Endothelial cell (in vitro differentiated cells): ENCODE measurements at regions not wholly inside any gene's neighbourhood (a gene's known extent, or its start where the extent isn't known, plus 50 kb on each side); places are given as distances from the start of the nearest gene placed in this dataset.

Source experiments
- DNase-seq: peaks from one replicate; pipeline ENCODE4 v3.0.0; 2021; ENCODE audit warnings: low spot score
- H3K27ac Mint-ChIP-seq: one replicate; pipeline ENCODE4 v1.8.0; 2021; ENCODE audit warnings: mixed read lengths, inconsistent platforms; ENCODE audit not compliant: unreplicated experiment
- H3K27me3 Mint-ChIP-seq: one replicate; pipeline ENCODE4 v1.8.0; 2021; ENCODE audit warnings: mild to moderate bottlenecking, moderate library complexity, mixed read lengths, inconsistent platforms; ENCODE audit not compliant: unreplicated experiment
- H3K36me3 Mint-ChIP-seq: one replicate; pipeline ENCODE4 v1.8.0; 2021; ENCODE audit warnings: mild to moderate bottlenecking, low read depth, mixed read lengths, inconsistent platforms; ENCODE audit not compliant: unreplicated experiment
- H3K4me1 Mint-ChIP-seq: one replicate; pipeline ENCODE4 v1.8.0; 2021; ENCODE audit warnings: mild to moderate bottlenecking, mixed read lengths, inconsistent platforms; ENCODE audit not compliant: unreplicated experiment
- H3K4me3 Mint-ChIP-seq: one replicate; pipeline ENCODE4 v1.8.0; 2021; ENCODE audit warnings: mild to moderate bottlenecking, mixed read lengths, inconsistent platforms; ENCODE audit not compliant: unreplicated experiment
- H3K9me3 Mint-ChIP-seq: one replicate; pipeline ENCODE4 v1.8.0; 2021; ENCODE audit warnings: mixed read lengths, inconsistent platforms; ENCODE audit not compliant: unreplicated experiment
- TF ChIP-seq, protein P1 (sequence below): fragments of 200-600 bp; sonication (generic); IDR thresholded peaks from one replicate; pipeline ENCODE4 v1.5.0; 2021; ENCODE audit warnings: antibody characterized with exemption; ENCODE audit not compliant: unreplicated experiment

DNA sequence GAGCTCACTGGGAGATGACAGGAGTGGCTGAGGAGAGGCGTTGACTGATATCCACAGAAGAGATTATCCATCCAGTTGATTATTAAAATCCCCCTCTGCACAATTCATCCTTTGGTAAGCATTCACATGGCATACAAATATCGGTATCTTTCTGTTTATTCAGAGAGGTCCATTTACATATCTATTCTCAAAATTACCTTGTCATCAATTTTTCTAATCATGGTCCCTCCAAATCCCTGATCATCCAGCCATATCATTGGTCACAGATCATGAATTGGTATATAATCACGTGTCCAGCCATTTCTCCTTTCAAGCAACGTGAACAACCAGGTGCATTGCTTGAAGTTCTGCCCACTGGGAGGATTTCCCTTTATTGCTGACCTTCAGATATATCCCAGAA lies 1321.0 kb downstream of the ROBO2 start:
- no peak overlapping the region for H3K27ac Mint-ChIP-seq
- H3K4me3 Mint-ChIP-seq = no peak overlapping the region
- H3K27me3 Mint-ChIP-seq = no peaks in the 10 kb centered on the region
- no peak for DNase-seq
- TF ChIP-seq, protein P1, sequence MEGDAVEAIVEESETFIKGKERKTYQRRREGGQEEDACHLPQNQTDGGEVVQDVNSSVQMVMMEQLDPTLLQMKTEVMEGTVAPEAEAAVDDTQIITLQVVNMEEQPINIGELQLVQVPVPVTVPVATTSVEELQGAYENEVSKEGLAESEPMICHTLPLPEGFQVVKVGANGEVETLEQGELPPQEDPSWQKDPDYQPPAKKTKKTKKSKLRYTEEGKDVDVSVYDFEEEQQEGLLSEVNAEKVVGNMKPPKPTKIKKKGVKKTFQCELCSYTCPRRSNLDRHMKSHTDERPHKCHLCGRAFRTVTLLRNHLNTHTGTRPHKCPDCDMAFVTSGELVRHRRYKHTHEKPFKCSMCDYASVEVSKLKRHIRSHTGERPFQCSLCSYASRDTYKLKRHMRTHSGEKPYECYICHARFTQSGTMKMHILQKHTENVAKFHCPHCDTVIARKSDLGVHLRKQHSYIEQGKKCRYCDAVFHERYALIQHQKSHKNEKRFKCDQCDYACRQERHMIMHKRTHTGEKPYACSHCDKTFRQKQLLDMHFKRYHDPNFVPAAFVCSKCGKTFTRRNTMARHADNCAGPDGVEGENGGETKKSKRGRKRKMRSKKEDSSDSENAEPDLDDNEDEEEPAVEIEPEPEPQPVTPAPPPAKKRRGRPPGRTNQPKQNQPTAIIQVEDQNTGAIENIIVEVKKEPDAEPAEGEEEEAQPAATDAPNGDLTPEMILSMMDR = no peak
- no peaks in the 10 kb centered on the region for H3K36me3 Mint-ChIP-seq
- H3K4me1 Mint-ChIP-seq = no peaks in the 10 kb centered on the region
- H3K9me3 Mint-ChIP-seq = no peaks in the 10 kb centered on the region

DNA sequence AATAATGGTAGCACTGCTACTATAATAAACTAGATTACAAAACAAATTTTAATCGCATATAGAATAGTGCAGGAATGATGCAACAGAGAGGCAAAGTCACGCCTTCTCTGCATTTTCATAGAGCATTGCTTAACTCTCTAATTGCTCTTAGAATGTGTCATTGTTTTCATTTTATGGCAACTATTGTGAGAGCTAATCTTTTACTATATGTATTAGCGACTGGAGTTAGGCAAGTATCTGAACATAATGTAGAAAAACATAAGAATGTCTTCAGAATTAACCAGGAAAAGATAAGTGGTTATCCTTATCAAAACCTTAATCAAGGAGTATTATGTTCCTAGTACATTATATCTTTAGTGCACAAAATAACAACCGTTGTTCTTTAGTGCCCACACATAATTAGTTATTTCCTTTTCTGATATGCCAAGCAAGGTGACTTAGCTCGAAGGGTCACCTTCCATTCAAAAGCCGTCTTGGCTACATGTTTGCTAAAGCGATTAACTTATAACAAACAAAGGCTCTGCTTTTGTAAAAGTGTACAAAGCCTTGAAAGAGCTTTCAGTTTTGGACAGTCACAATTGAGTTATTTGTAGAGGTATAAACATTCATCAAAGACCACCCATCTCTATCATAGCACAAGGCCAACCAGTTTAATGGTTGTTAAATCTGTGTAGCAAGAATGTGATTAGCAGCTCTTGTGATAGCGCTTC lies 1328.9 kb downstream of the ROBO2 start:
- Mint-ChIP-seq H3K27me3 (no peaks in the 10 kb centered on the region), H3K9me3 (no peaks in the 10 kb centered on the region), H3K4me3 (no peak overlapping the region), H3K27ac (no peak overlapping the region), H3K4me1 (no peaks in the 10 kb centered on the region), H3K36me3 (no peaks in the 10 kb centered on the region)
- TF ChIP-seq, protein P1 = no peak
- no peak for DNase-seq

DNA sequence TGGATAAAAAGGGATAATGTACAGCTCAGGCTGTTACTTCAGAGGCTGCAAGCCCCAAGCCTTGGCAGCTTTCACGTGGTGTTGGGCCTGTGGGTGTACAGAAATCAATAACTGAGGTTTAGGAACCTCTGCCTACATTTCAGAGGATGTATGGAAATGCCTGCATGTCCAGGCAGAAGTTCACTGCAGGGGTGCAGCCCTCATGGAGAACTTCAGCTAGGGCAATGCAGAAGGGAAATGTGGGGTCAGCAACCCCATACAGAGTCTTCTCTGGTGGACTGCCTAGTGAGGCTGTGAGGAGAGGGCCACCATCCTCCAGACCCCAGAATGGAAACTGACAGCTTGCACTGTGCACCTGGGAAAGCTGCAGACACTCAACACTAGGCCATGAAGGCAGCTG lies 1350.3 kb downstream of the ROBO2 start:
- H3K27ac Mint-ChIP-seq = no peak overlapping the region
- H3K9me3 Mint-ChIP-seq = peaks cover 15% of the 10 kb centered on the region
- peaks cover 5% of the 10 kb centered on the region for H3K36me3 Mint-ChIP-seq
- H3K4me1 Mint-ChIP-seq = no peaks in the 10 kb centered on the region
- peaks cover 9% of the 10 kb centered on the region for H3K27me3 Mint-ChIP-seq
- DNase-seq = no peak
- H3K4me3 Mint-ChIP-seq = no peak overlapping the region
- TF ChIP-seq, protein P1 = no peak

DNA sequence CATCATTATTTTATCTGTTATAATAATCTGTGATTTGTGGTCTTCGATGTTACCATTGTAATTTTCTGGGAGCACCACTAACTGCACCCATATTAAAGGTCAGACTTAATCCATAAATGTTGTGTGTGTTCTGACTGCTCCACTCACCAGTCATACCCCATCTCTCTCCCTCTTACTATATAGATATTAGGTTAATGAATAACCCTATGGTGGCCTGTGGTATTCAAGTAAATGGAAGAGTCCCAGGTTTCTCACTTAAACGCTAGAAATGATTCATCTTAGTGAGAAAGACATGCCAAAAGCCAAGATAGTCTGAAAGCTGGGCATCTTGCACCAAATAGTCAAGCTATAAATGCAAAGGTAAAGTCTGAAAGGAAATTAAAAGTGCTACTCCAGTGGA lies 1358.5 kb downstream of the ROBO2 start:
- Mint-ChIP-seq H3K36me3 (no peaks in the 10 kb centered on the region), H3K27me3 (no peaks in the 10 kb centered on the region), H3K4me3 (no peak overlapping the region), H3K4me1 (no peaks in the 10 kb centered on the region), H3K9me3 (no peaks in the 10 kb centered on the region), H3K27ac (no peak overlapping the region)
- TF ChIP-seq, protein P1 = no peak
- DNase-seq = no peak

DNA sequence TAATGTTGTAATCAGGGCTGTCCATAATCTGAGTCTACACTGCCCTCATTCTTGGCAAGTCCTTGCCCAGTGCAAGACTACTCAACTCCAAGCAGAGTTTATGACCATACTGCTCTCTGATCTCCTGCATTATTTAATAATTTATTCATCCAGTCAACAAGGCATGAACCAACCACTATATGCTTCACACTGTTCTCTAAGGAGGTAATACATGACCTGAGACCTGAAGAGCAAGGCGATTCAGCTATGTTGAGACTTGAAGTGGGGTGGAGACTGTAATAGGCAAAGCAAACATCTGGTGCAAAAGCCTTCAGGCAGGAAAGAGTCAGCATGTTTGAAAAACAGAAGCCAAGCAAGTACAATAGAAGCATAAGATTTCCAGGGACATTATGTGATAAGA lies 1362.8 kb downstream of the ROBO2 start:
- H3K9me3 Mint-ChIP-seq = no peaks in the 10 kb centered on the region
- TF ChIP-seq, protein P1 = no peak

More for the DNA sequence above, 1362.8 kb downstream of the ROBO2 start:
- H3K4me3 Mint-ChIP-seq = no peak overlapping the region
- no peak for DNase-seq
- no peak overlapping the region for H3K27ac Mint-ChIP-seq
- no peaks in the 10 kb centered on the region for H3K36me3 Mint-ChIP-seq
- no peaks in the 10 kb centered on the region for H3K4me1 Mint-ChIP-seq
- H3K27me3 Mint-ChIP-seq = no peaks in the 10 kb centered on the region
